Activated T-cell treated with anti-CD3 and anti-CD28 coated beads, Interleukin-2, amount 50 U/mL, for 48 hours (primary cell): ENCODE measurements at regions not wholly inside any gene's neighbourhood (a gene's known extent, or its start where the extent isn't known, plus 50 kb on each side); places are given as distances from the start of the nearest gene placed in this dataset.

ENCODE experiments used
- DNase-seq, 2 experiments: peaks; one replicate each; pipeline ENCODE4 v3.0.0-alpha.2; 2020

DNA sequence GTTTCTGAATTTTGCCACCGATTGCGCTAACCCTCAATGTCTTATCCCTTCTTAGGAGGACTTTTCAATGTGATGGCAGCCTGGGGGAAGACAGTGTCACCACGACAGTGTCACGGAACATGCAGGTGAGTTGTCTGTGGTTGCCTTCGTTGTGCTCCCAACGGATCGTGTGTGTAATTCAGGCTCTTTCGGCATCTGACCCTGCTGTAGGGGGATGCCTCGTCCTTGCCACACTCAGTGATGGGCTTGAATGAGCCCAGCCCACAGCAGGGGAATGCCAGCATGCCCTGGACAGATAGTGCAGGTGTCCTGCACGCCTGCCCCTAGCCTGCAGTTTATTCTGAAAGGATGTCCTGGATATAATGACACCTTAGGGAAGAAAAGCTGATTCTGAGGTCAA, 123.8 kb upstream of the RTL1 start:
- no peak for DNase-seq

DNA sequence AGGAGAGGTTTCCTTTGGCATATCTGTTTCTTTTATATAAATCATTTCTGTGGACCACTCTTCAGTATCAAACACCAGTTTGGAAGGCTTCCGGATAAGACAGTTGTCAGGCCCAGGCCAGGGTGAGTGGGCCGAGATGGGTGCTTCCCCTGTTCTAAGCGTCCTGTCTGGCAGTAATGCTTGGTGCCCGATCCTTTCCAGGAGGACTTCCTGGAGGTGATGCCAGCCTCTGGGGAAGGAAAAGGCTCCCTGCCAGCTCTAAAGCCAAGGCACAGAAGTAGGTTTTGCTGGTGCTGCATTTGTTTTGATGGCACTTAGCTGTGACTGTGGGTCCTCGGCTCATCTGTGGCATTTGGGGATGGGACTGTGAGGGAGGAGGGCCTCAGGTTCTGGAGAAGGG, 124.4 kb upstream of the RTL1 start:
- no peak for DNase-seq

GRCh38 chr14:101028971-101029667, 125.6 kb upstream of the RTL1 start:
- DNase-seq = no peak

DNA sequence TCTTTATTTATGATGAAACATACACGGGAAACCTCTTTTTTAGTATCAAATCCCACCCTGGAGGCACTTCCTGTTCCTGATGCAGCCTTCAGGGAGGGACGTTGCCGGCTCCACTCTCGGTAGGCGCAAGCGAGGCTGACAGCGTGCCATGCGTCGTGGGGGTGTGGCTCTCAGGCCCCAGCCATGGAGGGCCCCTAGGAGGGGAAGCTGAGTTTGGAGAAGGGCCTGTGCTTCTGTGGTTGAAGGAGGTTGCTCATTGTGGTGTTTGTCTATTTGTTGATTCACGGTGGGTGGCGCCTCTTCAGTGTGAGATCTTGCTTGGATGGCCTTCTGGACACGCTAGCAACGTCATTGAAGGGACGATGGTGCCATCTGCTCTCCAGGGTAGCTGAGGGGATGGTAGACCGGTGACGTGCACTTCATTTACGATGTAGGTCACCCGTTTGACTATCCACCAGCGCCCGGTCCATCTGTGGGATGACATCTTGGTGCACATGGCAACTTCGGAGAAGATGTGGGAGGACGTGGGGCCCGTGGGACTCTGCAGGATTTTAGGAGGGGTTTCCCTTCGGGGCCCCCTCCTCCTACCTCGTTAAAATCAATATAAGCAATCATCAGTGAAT, 126.3 kb upstream of the RTL1 start:
- DNase-seq = no peak

GRCh38 chr14:101030586-101030985, 127.1 kb upstream of the RTL1 start:
- DNase-seq = no peak

GRCh38 chr14:101031186-101031585, 127.7 kb upstream of the RTL1 start:
- no peak for DNase-seq

- no peak for DNase-seq
Observed at GRCh38 chr14:101031721-101032120, 128.2 kb upstream of the RTL1 start.

DNA sequence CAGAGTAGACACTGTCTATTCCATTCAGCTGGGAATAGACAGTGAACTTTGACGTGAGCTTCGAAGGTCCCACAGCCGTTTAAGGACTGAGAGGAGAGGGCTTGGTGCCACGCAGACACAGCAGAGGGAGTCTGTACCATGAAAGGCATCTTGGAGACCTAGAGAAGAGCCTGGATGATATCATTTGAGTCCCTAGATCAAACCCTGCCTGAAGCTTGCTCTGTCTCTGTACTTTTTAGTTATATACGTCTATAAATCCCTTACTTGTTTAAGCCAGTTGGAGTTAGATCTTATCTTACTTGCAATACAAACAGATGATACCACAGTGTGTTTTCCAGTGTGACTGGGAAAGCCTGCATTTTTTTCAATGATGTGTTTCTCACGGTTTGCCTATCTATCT, 128.9 kb upstream of the RTL1 start:
- no peak for DNase-seq

DNA sequence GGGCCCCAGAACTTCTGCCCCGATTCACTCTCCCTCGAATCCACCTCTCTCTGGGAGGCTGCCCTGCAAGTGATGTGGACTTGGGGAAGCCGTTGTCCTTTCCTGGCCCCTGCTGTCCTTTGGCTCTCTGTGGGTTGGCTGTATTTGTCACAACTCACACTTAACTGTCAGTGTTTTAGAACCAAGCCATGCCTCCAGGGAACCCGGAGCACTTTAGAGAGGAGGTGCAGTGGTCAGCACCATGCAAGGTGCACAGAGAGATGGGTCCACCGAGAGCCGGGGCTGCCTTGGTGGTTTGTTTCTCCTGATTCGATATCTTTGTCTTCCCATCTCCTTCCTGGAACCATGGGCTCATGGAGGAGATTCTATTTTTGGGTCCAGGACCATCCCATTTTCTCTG, 129.5 kb upstream of the RTL1 start:
- DNase-seq = no peak

DNA sequence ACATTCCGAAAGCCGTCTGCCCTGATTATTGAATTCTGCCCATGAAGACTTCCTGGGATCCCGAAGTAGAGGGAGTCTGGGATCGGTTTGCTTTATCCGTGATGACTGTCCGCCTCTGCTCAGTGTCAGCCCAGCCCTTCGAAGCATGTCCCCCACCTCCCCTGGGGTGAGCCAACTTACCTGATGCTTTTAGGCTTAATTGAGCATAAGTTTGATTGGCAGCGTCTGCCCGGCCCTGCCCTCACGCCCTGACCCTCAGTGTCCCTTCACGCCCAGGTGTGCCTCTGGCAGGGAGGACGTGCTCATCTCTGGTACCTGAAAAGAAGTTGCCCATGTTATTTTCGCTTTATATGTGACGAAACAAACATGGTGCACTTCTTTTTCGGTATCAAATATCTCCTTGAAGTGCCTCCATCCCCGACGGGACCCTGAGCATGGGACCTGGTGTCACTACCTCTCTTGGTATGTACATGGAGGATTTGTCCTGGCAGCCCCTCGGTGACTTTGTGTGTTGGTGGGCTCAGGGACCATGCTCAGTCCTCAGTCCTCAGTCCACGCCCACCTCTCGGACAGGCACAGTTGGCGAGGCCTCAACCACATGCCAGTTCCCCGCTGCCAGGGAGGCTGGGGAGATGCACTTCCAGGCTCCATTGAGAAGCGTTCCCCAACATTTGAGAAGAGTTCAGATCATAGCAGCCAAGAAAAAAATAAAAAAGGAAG, 130.1 kb upstream of the RTL1 start:
- DNase-seq = no peak

GRCh38 chr14:101034986-101035385, 131.5 kb upstream of the RTL1 start:
- no peak for DNase-seq

- no peak for DNase-seq
Observed at GRCh38 chr14:101035466-101036225, 132.1 kb upstream of the RTL1 start.

GRCh38 chr14:101037021-101037817, 133.7 kb upstream of the RTL1 start:
- DNase-seq = no peak

- no peak for DNase-seq
Observed at GRCh38 chr14:101039031-101039754, 135.7 kb upstream of the RTL1 start.

GRCh38 chr14:101039755-101040138, 136.2 kb upstream of the RTL1 start:
- no peak for DNase-seq

DNA sequence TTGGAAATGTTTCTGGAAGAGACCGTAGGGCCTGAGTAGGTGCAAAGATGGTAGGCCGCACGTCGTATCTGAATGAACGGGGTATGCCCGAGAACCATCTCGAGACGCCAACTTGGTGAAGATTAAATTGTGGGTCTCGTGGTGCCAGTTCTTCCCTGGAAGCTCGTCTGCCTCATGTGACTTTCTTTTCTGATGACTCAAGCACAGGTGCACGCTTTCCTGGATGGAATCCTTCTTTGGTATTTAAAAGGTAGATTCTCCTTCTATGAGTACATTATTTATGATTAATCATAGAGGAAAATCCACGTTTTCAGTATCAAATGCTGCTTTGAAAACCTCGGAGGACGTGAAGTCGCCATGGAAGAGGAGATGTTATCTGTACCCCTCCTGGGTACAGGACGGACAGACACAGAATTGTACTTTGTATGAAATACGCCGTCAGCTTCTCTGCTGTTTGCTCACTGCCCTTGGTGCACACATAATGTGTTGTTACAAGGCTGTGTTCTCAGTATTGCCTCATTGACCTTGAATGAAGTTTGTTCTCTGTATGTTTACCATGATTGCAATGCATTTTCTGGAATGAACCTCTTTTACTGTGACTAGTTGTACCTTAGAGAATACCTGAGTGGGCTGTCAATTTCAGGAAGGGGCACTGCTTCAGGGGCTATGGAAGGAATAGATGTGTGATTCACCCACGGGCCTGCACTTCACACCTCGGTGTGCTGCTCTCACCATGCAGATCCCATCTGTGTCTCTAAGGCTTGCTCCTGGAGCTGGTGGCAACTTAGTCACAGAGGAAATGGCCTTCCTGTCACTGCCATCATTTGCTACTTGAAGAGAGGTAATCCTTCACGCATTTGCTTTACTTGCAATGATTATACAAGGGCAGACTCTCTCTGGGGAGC, 137.3 kb upstream of the RTL1 start:
- no peak for DNase-seq

GRCh38 chr14:101043891-101044290, 140.4 kb upstream of the RTL1 start:
- DNase-seq = no peak

- no peak for DNase-seq
Observed at GRCh38 chr14:101044741-101045140, 141.2 kb upstream of the RTL1 start.

DNA sequence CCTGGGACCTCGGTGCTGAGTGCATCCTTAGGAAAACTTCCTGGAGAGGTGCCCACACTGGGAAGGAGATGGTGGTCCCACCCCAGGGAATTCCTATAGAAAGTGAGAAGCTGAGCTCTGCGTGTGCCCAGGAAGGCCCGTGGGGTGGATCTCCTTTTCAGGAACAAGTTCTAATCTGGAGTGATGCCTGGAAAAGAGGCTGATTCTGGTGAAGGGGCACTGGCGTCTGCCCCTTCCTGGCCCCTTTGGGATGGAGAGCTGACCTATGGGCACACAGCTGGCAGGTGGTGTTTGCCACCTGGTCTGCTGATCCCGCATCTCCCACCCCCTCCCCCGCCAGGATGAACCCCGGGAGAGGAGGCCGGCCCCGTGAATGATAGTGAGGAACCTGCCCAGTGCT, 142.0 kb upstream of the RTL1 start:
- DNase-seq = no peak

DNA sequence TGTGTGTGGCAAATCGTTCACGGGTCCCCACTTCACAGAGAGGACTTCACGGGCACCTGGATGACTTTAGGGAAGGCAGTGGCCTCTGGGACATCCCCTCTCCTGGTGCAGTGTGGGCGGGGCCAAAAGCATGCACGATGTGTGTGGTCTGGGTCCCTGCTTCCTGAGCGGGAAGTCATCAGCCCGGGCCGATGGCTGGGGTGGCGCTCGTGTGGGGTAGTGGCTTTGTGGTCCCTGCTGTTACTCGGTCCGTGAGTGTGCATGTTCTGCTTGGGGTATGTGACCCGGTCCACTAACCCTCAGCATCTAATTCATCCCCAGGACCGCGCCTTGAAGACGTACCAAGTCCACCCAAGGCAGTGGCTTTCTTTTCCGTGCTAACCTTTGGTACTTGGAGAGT, 142.5 kb upstream of the RTL1 start:
- no peak for DNase-seq

GRCh38 chr14:101047326-101047725, 143.8 kb upstream of the RTL1 start:
- no peak for DNase-seq
